A673 (cell line): ENCODE measurements at regions not wholly inside any gene's neighbourhood (a gene's known extent, or its start where the extent isn't known, plus 50 kb on each side); places are given as distances from the start of the nearest gene placed in this dataset.

Source experiments
- BruUV-seq: library from RNA; stranded (reverse); fragments of 400-500 nt; replicated peaks from 2 replicates; lab custom pipeline; 2021; lab: Mats Ljungman, UMichigan
- CTCF ChIA-PET: fragments of 300-600 bp; sonication (Branson Sonifier 250); formaldehyde crosslinking; loops from one replicate; lab custom pipeline; 2022; ENCODE audit warnings: antibody characterized with exemption; lab: Charles Lee
- POLR2A ChIA-PET: fragments of 300-600 bp; sonication (Branson Sonifier 250); formaldehyde crosslinking; loops from one replicate; lab custom pipeline; 2022; ENCODE audit warnings: antibody characterized with exemption; ENCODE audit not compliant: low non-redundant PET; lab: Charles Lee
- DNase-seq: peaks from one replicate; pipeline ENCODE4 v3.0.0-alpha.2; 2015; ENCODE audit warnings: low spot score
- H3K27ac ChIP-seq: fragments of 200-600 bp; sonication (generic); 2 replicates; pipeline ENCODE4 v1.5.1; 2016; ENCODE audit warnings: mixed run types, low read depth, mild to moderate bottlenecking, mixed read lengths, antibody characterized with exemption, low read length; ENCODE audit not compliant: poor library complexity, severe bottlenecking
- H3K27me3 ChIP-seq: fragments of 200-600 bp; sonication (generic); replicated peaks from 2 replicates; pipeline ENCODE4 v1.6.1; 2017; ENCODE audit warnings: mixed run types, low read depth, mild to moderate bottlenecking, mixed read lengths, antibody characterized with exemption, low read length; ENCODE audit not compliant: insufficient read depth, poor library complexity
- H3K36me3 ChIP-seq: fragments of 200-600 bp; sonication (generic); 2 replicates; pipeline ENCODE4 v1.6.1; 2016; ENCODE audit warnings: mixed run types, mild to moderate bottlenecking, mixed read lengths, antibody characterized with exemption, low read length; ENCODE audit not compliant: insufficient read depth, poor library complexity, severe bottlenecking
- H3K4me1 ChIP-seq: fragments of 200-600 bp; sonication (generic); 2 replicates; pipeline ENCODE4 v1.6.1; 2017; ENCODE audit warnings: mixed run types, mild to moderate bottlenecking, mixed read lengths, antibody characterized with exemption, low read length; ENCODE audit not compliant: insufficient read depth, poor library complexity, severe bottlenecking
- H3K4me3 ChIP-seq: fragments of 200-600 bp; sonication (generic); 2 replicates; pipeline ENCODE4 v1.5.1; 2016; ENCODE audit warnings: low read depth, mixed run types, mild to moderate bottlenecking, mixed read lengths, low read length; ENCODE audit not compliant: poor library complexity, severe bottlenecking
- H3K9me3 ChIP-seq: fragments of 200-600 bp; sonication (generic); 2 replicates; pipeline ENCODE4 v1.6.1; 2016; ENCODE audit warnings: mixed run types, low read depth, mild to moderate bottlenecking, mixed read lengths, antibody characterized with exemption, low read length; ENCODE audit not compliant: poor library complexity, severe bottlenecking
- EZH2 ChIP-seq: fragments of 200-600 bp; sonication (generic); IDR thresholded peaks from 2 replicates; pipeline ENCODE4 v1.6.1; 2017; ENCODE audit warnings: borderline replicate concordance, low read depth, mild to moderate bottlenecking, mixed read lengths, antibody characterized with exemption, low read length; ENCODE audit not compliant: poor library complexity, severe bottlenecking
- intact Hi-C: fragments of 100-400 bp; cut with micrococcal nuclease; formaldehyde crosslinking; loops from one replicate; pipeline ENCODE4 v1.10.0; 2022; ENCODE audit not compliant: unreplicated experiment
- TF ChIP-seq, protein P1 (sequence below): fragments of 300-800, 200-600 bp; sonication (generic); conservative IDR thresholded peaks from 2 replicates; pipeline ENCODE4 v1.5.1; 2017; ENCODE audit warnings: low read depth, mild to moderate bottlenecking, antibody characterized with exemption, low read length, moderate library complexity, mixed read lengths

DNA sequence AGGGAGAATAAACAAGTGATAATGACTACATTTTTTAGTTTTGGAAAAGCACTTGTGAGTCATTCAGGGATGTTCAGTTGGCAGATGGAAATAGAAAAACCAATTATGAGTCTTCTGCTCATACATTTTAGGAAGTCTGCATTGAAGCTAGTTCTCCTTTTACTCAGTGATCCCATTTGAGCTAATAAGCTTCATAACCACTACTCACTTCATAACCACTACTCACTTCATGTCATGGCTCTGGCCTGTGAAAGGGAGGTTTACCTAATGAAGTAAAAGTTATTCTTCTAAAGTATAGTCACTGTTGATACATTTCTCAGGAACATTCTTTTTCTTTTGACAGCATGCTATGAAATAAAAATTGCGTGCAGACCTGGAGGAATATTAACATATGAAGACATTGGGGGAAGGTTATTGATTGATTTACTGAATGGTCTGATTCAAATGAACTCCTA is 948.7 kb downstream of the TSN start:
- no peaks in the 10 kb centered on the region for H3K27me3 ChIP-seq
- BruUV-seq: no TSS peak
- H3K4me3 ChIP-seq: no peak overlapping the region
- ChIA-PET POLR2A (no interaction called here), CTCF (no interaction called here)
- H3K4me1 ChIP-seq: no peaks in the 10 kb centered on the region
- no peak for DNase-seq
- H3K36me3 ChIP-seq: no peaks in the 10 kb centered on the region
- TF ChIP-seq, protein P1, sequence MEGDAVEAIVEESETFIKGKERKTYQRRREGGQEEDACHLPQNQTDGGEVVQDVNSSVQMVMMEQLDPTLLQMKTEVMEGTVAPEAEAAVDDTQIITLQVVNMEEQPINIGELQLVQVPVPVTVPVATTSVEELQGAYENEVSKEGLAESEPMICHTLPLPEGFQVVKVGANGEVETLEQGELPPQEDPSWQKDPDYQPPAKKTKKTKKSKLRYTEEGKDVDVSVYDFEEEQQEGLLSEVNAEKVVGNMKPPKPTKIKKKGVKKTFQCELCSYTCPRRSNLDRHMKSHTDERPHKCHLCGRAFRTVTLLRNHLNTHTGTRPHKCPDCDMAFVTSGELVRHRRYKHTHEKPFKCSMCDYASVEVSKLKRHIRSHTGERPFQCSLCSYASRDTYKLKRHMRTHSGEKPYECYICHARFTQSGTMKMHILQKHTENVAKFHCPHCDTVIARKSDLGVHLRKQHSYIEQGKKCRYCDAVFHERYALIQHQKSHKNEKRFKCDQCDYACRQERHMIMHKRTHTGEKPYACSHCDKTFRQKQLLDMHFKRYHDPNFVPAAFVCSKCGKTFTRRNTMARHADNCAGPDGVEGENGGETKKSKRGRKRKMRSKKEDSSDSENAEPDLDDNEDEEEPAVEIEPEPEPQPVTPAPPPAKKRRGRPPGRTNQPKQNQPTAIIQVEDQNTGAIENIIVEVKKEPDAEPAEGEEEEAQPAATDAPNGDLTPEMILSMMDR: no peak
- TF ChIP-seq EZH2: no peak
- no peak overlapping the region for H3K27ac ChIP-seq
- intact Hi-C loops: no loop called here
- H3K9me3 ChIP-seq: no peaks in the 10 kb centered on the region

DNA sequence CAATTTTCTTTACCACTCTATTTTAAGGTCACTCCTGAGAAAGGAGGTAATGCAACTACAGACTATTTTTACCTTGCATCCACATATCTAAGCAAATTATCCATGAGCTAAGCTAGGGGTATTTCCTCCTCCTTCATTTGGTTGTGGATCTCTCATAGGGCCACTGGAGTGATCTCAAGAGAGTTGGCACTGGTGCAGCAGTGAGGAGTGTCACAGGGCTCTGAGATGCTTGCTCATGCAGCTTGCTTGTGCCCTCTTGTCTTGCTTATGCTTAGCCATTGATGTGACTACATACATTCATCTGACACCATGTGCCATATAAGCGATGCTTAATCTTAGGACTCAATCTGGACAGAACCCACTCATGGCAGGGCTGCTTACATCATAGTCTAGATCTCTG is 950.3 kb downstream of the TSN start:
- POLR2A ChIA-PET: no interaction called here
- DNase-seq: no peak

DNA sequence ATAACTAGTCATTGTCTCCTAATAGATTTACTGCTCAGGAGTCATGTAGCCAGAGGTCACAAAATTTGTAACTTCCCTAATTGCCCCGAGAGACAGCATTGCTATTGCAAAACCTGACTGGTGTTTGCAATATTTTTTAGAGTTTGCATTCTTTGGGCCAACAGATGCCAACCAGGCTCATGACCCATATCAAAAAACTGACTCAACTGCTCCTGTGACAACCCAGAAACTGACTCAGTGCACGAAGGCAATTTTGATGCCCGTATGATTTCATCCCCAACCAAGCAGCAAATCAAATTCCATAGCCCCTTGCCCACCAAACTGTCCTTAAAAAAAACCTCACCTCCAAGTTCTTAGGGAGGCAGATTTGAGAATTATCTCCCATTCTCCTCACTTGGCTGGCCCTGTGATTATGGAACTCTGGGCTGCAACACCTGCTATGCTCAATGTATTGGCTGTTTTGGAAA is 951.3 kb downstream of the TSN start:
- ChIA-PET POLR2A (no interaction called here), CTCF (no interaction called here)
- Histone ChIP-seq H3K4me3 (no peak overlapping the region), H3K27me3 (no peaks in the 10 kb centered on the region), H3K27ac (no peak overlapping the region), H3K4me1 (no peaks in the 10 kb centered on the region), H3K9me3 (no peaks in the 10 kb centered on the region), H3K36me3 (no peaks in the 10 kb centered on the region)
- no peak for DNase-seq
- intact Hi-C loops: no loop called here
- TF ChIP-seq EZH2: no peak
- TF ChIP-seq, protein P1: no peak
- no TSS peak for BruUV-seq

More for the DNA sequence above, 950.3 kb downstream of the TSN start:
- Histone ChIP-seq H3K36me3 (no peaks in the 10 kb centered on the region), H3K27me3 (no peaks in the 10 kb centered on the region), H3K9me3 (no peaks in the 10 kb centered on the region), H3K4me1 (no peaks in the 10 kb centered on the region), H3K27ac (no peak overlapping the region), H3K4me3 (no peak overlapping the region)
- BruUV-seq: no TSS peak
- intact Hi-C loops: no loop called here
- TF ChIP-seq, protein P1: no peak
- TF ChIP-seq EZH2: no peak
- CTCF ChIA-PET: no interaction called here
